Nephron (organoid): ENCODE measurements at regions not wholly inside any gene's neighbourhood (a gene's known extent, or its start where the extent isn't known, plus 50 kb on each side); places are given as distances from the start of the nearest gene placed in this dataset.

Experiments used
- H3K27ac Mint-ChIP-seq, 3 experiments: 2 replicates each; pipeline ENCODE4 v1.8.0; 2020; ENCODE audit warnings: mixed read lengths in 3 of 3, mild to moderate bottlenecking in 2 of 3, moderate library complexity in 1 of 3
- H3K27me3 Mint-ChIP-seq: 2 replicates; pipeline ENCODE4 v1.8.0; 2021; ENCODE audit warnings: low read depth, mild to moderate bottlenecking, moderate library complexity, mixed read lengths
- H3K36me3 Mint-ChIP-seq: 2 replicates; pipeline ENCODE4 v1.8.0; 2020; ENCODE audit warnings: low read depth, mixed read lengths
- H3K4me1 Mint-ChIP-seq: 2 replicates; pipeline ENCODE4 v1.8.0; 2020; ENCODE audit warnings: mixed read lengths
- H3K4me3 Mint-ChIP-seq, 3 experiments: 2 replicates each; pipeline ENCODE4 v1.8.0; 2020; ENCODE audit warnings: mild to moderate bottlenecking in 3 of 3, mixed read lengths in 3 of 3, moderate library complexity in 2 of 3
- H3K9me3 Mint-ChIP-seq: 2 replicates; pipeline ENCODE4 v1.8.0; 2020; ENCODE audit warnings: mixed read lengths
- CTCF ChIP-seq, 3 experiments: fragments of 200-600 bp; sonication (generic); IDR thresholded peaks; one replicate each; pipeline ENCODE4 v1.5.0; 2021; ENCODE audit warnings: antibody characterized with exemption in 3 of 3; ENCODE audit not compliant: unreplicated experiment in 3 of 3

GRCh38 chr21:16476056-16476825, 746.5 kb downstream of the USP25 start:
- no peaks in the 10 kb centered on the region for H3K27me3 Mint-ChIP-seq
- no peak for TF ChIP-seq CTCF (IDR thresholded peaks at IDR 0.05; ENCODE audit: unreplicated experiment in 3 of 3)
- peaks cover 36% of the 10 kb centered on the region for H3K4me1 Mint-ChIP-seq
- peak overlapping the region; percentile 70 to 86 (median 82) for H3K27ac Mint-ChIP-seq
- no peak overlapping the region for H3K4me3 Mint-ChIP-seq
- H3K9me3 Mint-ChIP-seq = peaks cover 34% of the 10 kb centered on the region
- peaks cover 38% of the 10 kb centered on the region for H3K36me3 Mint-ChIP-seq

- peaks cover 14% of the 10 kb centered on the region for H3K9me3 Mint-ChIP-seq
- no peak for TF ChIP-seq CTCF (IDR thresholded peaks at IDR 0.05; ENCODE audit: unreplicated experiment in 3 of 3)
- peaks cover 16% of the 10 kb centered on the region for H3K4me1 Mint-ChIP-seq
- no peak overlapping the region for H3K4me3 Mint-ChIP-seq
- H3K27ac Mint-ChIP-seq = no peak overlapping the region
- H3K36me3 Mint-ChIP-seq = peaks cover 28% of the 10 kb centered on the region
- H3K27me3 Mint-ChIP-seq = no peaks in the 10 kb centered on the region
Measured at GRCh38 chr21:16488042-16488441, 758.3 kb downstream of the USP25 start.

GRCh38 chr21:16492356-16492755, 762.6 kb downstream of the USP25 start:
- peak overlapping the region in 2 of 3 experiments; percentile 46 to 58 for H3K27ac Mint-ChIP-seq
- H3K4me3 Mint-ChIP-seq = no peak overlapping the region
- peaks cover 20% of the 10 kb centered on the region for H3K4me1 Mint-ChIP-seq
- no peaks in the 10 kb centered on the region for H3K9me3 Mint-ChIP-seq
- H3K36me3 Mint-ChIP-seq = peaks cover 19% of the 10 kb centered on the region
- no peak for TF ChIP-seq CTCF (IDR thresholded peaks at IDR 0.05; ENCODE audit: unreplicated experiment in 3 of 3)
- H3K27me3 Mint-ChIP-seq = no peaks in the 10 kb centered on the region

GRCh38 chr21:16492892-16493291, 763.1 kb downstream of the USP25 start:
- H3K36me3 Mint-ChIP-seq = peaks cover 23% of the 10 kb centered on the region
- no peak for TF ChIP-seq CTCF (IDR thresholded peaks at IDR 0.05; ENCODE audit: unreplicated experiment in 3 of 3)
- peaks cover 20% of the 10 kb centered on the region for H3K4me1 Mint-ChIP-seq
- no peak overlapping the region for H3K4me3 Mint-ChIP-seq
- peaks cover 4% of the 10 kb centered on the region for H3K9me3 Mint-ChIP-seq
- H3K27me3 Mint-ChIP-seq = no peaks in the 10 kb centered on the region
- peak overlapping the region in 2 of 3 experiments; percentile 46 to 58 for H3K27ac Mint-ChIP-seq

GRCh38 chr21:16496609-16497008, 766.8 kb downstream of the USP25 start:
- Mint-ChIP-seq H3K36me3 (peaks cover 33% of the 10 kb centered on the region), H3K27me3 (no peaks in the 10 kb centered on the region), H3K27ac (no peak overlapping the region), H3K4me3 (no peak overlapping the region), H3K9me3 (peaks cover 9% of the 10 kb centered on the region), H3K4me1 (peaks cover 15% of the 10 kb centered on the region)
- TF ChIP-seq CTCF (IDR thresholded peaks at IDR 0.05; ENCODE audit: unreplicated experiment in 3 of 3) = no peak

- no peak overlapping the region for H3K27ac Mint-ChIP-seq
- peaks cover 27% of the 10 kb centered on the region for H3K36me3 Mint-ChIP-seq
- H3K27me3 Mint-ChIP-seq = no peaks in the 10 kb centered on the region
- peaks cover 9% of the 10 kb centered on the region for H3K9me3 Mint-ChIP-seq
- TF ChIP-seq CTCF (IDR thresholded peaks at IDR 0.05; ENCODE audit: unreplicated experiment in 3 of 3) = no peak
- H3K4me3 Mint-ChIP-seq = no peak overlapping the region
- H3K4me1 Mint-ChIP-seq = peaks cover 2% of the 10 kb centered on the region
Measured at GRCh38 chr21:16500271-16500670, 770.5 kb downstream of the USP25 start.
